Brain microvascular endothelial cell (primary cell): ENCODE measurements at regions not wholly inside any gene's neighbourhood (a gene's known extent, or its start where the extent isn't known, plus 50 kb on each side); places are given as distances from the start of the nearest gene placed in this dataset.

Experiments
- DNase-seq: peaks from one replicate; pipeline ENCODE4 v3.0.0-alpha.2; 2020
- H3K27ac ChIP-seq: fragments of 250-450 bp; sonication (Bioruptor Pico); 2 replicates; pipeline ENCODE4 v1.5.1; 2020; ENCODE audit warnings: mild to moderate bottlenecking, moderate library complexity
- H3K27me3 ChIP-seq: fragments of 250-450 bp; sonication (Bioruptor Pico); replicated peaks from 2 replicates; pipeline ENCODE4 v1.5.1; 2020; ENCODE audit warnings: mild to moderate bottlenecking
- H3K36me3 ChIP-seq: fragments of 250-450 bp; sonication (Bioruptor Pico); replicated peaks from 2 replicates; pipeline ENCODE4 v1.5.1; 2020; ENCODE audit warnings: mild to moderate bottlenecking
- H3K4me3 ChIP-seq: 2 replicates; pipeline ENCODE4 v1.5.1; 2011; ENCODE audit warnings: low read depth, mild to moderate bottlenecking, control low read depth, low read length, moderate library complexity
- in situ Hi-C: cut with HindIII; loops from 2 replicates; pipeline ENCODE4 v1.10.0; 2017; ENCODE audit warnings: low sequenced_read_pairs, low pct_ligation_motif_present
- TF ChIP-seq, protein P1 (sequence below): IDR thresholded peaks from 2 replicates; pipeline ENCODE4 v1.5.1; 2011; ENCODE audit warnings: low read depth, mild to moderate bottlenecking, moderate library complexity, low read length, control low read depth, inconsistent platforms; ENCODE audit errors: missing control alignments

DNA sequence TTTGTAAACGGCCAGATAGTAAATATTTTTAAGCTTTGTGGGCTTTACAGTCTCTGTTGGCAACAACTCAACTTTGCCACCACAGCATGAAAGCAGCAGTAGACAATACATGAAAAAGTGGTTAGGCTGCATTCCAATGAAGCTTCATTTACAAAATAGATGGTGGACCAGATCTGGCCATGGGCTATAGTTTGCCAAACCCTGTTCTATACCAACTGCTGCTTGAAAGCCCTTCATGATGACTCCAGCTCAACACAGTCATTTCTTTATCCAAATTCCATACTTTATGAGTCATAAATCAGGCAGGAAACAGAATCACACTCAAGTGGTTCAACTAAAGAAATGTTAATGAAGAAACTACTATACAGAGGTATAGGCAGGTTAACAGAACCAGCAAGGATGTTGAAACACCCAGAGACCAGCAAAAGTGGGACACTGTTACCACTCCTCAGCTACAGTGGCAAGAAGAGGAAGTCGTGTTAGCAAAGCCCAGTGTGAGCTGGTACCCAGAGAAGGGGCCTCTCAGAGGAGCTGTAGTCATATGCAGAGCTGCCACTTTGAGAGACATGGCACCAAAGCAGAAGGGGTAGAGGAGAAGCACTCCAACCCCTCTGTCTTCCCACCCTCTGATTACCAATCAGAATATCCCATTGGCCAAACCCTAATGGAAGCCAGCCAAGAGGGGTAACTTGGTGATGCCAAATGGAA lies 72.5 kb downstream of the PRLHR start:
- DNase-seq = peak; percentile 12
- in situ Hi-C loops = no loop called here
- TF ChIP-seq, protein P1, sequence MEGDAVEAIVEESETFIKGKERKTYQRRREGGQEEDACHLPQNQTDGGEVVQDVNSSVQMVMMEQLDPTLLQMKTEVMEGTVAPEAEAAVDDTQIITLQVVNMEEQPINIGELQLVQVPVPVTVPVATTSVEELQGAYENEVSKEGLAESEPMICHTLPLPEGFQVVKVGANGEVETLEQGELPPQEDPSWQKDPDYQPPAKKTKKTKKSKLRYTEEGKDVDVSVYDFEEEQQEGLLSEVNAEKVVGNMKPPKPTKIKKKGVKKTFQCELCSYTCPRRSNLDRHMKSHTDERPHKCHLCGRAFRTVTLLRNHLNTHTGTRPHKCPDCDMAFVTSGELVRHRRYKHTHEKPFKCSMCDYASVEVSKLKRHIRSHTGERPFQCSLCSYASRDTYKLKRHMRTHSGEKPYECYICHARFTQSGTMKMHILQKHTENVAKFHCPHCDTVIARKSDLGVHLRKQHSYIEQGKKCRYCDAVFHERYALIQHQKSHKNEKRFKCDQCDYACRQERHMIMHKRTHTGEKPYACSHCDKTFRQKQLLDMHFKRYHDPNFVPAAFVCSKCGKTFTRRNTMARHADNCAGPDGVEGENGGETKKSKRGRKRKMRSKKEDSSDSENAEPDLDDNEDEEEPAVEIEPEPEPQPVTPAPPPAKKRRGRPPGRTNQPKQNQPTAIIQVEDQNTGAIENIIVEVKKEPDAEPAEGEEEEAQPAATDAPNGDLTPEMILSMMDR = no peak
- Histone ChIP-seq H3K4me3 (no peak overlapping the region), H3K36me3 (no peaks in the 10 kb centered on the region), H3K27ac (no peak overlapping the region), H3K27me3 (no peaks in the 10 kb centered on the region)

- Histone ChIP-seq H3K27ac (no peak overlapping the region), H3K27me3 (no peaks in the 10 kb centered on the region), H3K4me3 (no peak overlapping the region), H3K36me3 (no peaks in the 10 kb centered on the region)
- in situ Hi-C loops = no loop called here
- no peak for DNase-seq
- TF ChIP-seq, protein P1 = no peak
These were observed 73.9 kb downstream of the PRLHR start for GRCh38 chr10:118521415-118522117.

DNA sequence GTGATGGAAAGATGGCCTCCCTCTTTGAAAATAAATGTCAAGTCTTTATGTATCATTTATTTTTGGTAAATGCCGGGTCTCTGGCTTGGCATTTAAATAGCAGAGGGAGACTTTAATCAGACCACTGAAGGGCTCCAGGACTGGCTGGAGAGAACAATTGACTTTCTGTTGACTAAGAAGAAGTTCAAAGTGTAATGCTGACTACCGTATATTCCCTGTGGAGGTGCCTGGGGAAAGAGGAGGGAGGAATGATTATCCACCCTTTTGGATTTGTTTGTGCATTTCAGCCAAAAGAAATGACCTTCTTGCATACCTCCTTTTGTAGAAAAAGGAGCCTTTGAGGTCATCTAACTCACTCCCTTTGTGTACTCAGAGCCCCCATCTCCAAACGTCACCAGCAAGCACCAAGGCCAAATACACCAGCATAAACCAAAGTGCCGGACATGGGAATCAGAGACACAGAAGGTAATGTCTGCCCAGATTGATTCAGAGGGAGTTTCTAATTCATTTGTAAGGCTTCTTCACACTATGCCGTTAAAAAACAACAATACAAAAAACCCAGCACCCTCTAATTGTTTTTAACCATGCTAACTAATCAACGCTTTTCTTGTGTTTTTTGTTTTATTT lies 75.2 kb downstream of the PRLHR start:
- no peak for DNase-seq
- Histone ChIP-seq H3K27ac (no peak overlapping the region), H3K27me3 (no peaks in the 10 kb centered on the region), H3K4me3 (no peak overlapping the region), H3K36me3 (no peaks in the 10 kb centered on the region)
- in situ Hi-C loops = no loop called here
- TF ChIP-seq, protein P1 = no peak

- Histone ChIP-seq H3K27me3 (no peaks in the 10 kb centered on the region), H3K36me3 (no peaks in the 10 kb centered on the region), H3K4me3 (no peak overlapping the region), H3K27ac (no peak overlapping the region)
- TF ChIP-seq, protein P1 = no peak
- no peak for DNase-seq
- in situ Hi-C loops = no loop called here
These were observed 77.4 kb downstream of the PRLHR start for GRCh38 chr10:118518095-118518494.

DNA sequence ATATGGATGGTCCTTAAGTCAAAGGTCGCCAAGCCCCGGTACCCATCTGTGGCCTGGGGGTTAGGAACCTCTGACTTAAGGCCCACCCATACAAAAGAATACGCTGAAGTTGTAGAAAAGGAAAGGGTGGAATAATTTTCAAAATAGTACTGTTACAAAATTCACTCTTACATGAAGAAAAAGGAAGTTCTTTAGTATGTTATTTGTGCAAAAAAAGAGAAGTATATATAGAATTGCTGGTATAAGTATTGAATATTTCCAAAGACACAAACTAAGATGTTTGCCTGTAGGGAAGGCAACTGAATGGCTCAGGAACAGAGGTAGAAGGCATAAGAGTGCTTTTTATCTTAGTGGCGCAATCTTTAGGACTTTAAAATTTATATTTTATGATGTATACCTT lies 78.7 kb downstream of the PRLHR start:
- Histone ChIP-seq H3K27ac (no peak overlapping the region), H3K4me3 (no peak overlapping the region), H3K27me3 (no peaks in the 10 kb centered on the region), H3K36me3 (no peaks in the 10 kb centered on the region)
- TF ChIP-seq, protein P1 = no peak
- in situ Hi-C loops = no loop called here
- no peak for DNase-seq
